CD4-positive, alpha-beta T cell treated with Interleukin-21 for 1 hour (primary cell): ENCODE measurements at regions not wholly inside any gene's neighbourhood (a gene's known extent, or its start where the extent isn't known, plus 50 kb on each side); places are given as distances from the start of the nearest gene placed in this dataset.

Source experiments
- DNase-seq: peaks from one replicate; pipeline ENCODE4 v3.0.0-alpha.2; 2020

DNA sequence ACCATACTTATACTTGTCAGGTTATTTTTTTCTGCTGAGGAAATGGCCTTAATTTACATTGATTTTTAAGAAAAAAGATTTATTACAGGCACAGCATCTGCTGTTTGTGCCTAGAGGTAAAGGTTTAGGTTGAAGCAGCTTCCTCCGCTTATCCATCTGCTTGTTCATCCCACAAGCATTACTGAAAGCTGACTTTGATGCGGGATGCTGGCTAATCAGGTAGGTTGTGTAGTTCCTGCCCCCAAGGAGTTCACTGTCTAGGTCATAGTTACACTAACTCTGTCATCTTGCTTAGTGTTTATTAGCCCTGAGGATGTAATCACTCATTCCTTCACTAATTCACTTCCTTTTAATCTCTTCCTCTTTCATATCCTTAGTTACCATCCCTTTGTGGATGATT is 377.7 kb upstream of the KAZN start:
- no peak for DNase-seq

DNA sequence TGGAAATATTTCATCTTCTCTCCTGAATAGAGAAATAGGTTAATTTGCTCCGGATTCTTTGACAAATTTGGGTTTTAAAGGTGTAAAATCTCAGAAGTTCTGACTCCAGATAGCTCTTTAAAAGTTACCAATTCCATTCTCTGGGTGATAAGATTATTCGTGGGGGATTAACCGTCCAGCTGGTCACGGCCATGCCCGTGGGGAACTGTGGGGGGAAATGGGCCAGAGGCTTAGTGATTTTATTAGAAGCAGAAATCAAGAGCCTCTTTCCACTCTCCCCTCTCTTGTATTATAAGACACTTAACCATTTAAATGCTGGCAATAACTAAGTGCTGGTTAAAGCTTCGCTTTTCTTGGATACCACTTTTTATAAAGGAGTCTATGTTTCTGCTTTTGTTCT is 376.4 kb upstream of the KAZN start:
- DNase-seq, result no peak

GRCh38 chr1:14228677-14229076 is 369.8 kb upstream of the KAZN start:
- no peak for DNase-seq

DNA sequence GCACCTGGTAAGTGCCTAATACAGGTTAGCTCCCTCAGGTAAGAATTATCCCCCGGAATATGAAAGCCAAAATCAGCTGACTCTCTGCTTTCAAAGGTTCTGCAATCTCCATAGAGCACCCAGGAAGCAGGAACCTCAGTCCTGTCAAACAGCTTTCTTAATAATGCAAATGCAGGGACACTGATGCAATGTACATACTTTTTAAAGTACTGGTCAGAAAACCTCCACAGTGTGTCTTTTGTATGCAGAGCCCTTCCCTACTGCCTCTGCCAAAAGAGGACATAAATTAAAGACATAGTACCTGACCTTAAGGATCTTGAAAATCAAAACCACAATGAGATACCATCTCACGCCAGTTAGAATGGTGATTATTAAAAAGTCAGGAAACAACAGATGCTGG is 365.0 kb upstream of the KAZN start:
- DNase-seq, result no peak

GRCh38 chr1:14236097-14236496 is 362.4 kb upstream of the KAZN start:
- no peak for DNase-seq

- no peak for DNase-seq
Measured at GRCh38 chr1:14238472-14239307, 359.8 kb upstream of the KAZN start.

DNA sequence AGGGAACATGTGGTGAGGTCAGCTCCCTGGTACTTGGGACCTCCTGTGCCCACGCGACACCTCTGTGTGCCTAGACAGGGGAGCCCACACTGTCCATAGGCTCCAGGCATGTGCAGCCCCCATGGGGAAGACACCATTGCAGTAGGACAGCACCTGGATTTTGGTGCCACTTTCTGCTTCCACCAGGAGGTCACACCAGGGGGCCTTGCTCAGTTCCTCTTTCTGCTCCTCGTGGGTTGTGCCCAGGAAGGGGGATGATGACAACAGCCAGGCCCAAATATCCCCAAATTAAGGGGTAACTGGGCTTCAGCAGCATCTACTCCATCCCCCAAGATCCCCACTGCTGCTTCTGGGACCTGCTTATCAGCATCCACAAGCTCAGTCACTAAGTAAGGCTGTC is 358.2 kb upstream of the KAZN start:
- no peak for DNase-seq

DNA sequence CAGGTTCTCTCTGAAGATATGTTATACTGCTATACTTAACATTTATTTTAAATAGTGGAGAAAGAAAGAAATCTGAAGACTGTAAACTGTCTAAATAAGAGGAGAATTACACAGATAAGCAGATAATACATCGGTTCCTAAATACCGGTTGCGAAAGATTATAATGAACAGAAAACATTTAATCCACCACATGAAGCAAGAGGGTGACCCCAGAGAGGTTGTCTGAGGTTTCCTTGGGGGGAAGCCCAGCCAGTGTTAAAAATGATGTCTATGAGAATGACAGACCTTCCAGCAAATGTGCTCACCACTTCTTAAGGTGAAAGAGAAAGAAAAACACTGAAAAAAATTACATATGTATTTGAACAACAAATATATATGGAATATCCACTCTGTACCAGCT is 356.4 kb upstream of the KAZN start:
- no peak for DNase-seq

DNA sequence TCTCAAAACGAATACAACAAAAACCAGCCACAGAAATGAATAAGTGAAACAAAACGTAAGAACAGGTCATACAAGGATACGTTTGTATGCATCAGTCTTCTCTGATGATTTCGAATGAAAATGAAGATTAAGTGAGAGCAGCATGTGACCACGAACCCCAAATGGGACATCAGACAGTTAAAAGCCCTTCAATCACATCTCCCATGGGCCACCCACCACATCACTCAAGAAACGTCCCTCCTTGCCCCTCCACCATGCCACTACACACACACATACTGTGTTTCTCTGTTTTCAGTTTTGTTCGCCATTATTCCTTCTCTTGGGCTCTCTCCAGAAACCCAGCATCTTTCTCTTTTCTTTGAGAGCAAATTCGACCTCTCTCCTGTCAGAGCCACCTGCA is 355.6 kb upstream of the KAZN start:
- no peak for DNase-seq

DNA sequence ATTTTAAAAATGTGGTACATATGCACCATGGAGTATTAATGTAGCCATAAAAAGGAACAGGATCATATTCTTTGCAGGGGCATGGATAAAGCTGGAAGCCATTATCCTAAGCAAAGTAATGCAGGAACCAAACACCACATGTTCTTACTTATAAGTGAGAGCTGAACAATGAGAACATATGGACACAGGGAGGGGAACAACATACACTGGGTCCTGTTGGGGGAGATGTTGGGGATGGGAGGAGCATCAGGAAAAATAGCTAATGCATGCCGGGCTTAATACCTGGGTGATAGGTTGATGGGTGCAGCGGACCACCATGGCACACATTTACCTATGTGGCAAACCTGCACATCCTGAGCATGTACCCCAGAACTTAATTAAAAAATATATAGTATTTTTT is 352.5 kb upstream of the KAZN start:
- no peak for DNase-seq

- DNase-seq, result no peak
Measured at GRCh38 chr1:14246471-14246870, 352.0 kb upstream of the KAZN start.

DNA sequence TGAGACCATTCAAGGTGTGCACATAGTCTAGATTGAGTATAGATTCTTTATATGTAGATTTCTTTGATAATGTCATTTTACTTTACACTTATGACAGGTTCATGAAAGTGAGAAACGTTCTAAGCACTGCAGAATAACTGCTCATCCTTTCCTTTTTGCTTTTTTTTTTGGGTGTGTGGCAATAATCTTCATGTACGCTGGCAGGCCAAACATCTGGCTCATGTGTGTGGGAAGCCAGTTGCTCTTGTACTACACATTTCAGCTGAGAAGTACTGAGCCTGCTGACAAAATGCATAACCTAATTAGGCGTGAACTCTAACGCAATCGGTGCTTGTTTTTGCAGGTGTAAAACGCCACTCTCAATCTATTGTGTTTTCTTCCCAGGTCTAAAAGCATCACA is 350.8 kb upstream of the KAZN start:
- no peak for DNase-seq

- no peak for DNase-seq
Measured at GRCh38 chr1:14251871-14252270, 346.6 kb upstream of the KAZN start.

DNA sequence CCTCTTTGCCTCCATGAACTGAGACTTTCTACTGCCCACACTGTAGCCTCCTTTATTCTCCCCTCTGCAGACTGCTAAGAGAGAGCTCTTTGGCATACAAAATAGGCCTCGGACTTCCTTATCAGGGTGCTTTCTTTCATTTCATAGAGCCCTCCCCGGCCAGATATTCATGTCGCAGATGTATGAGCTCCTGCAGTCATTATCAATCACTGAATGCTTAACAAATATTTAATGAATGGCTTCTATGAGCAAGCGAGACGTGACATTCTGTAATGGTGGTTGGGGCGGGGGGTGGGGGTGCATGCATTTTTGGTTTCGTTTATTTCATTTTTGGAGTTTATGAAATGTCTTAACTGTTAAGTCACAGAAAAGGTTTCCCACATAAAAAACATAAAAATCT is 344.8 kb upstream of the KAZN start:
- no peak for DNase-seq

DNA sequence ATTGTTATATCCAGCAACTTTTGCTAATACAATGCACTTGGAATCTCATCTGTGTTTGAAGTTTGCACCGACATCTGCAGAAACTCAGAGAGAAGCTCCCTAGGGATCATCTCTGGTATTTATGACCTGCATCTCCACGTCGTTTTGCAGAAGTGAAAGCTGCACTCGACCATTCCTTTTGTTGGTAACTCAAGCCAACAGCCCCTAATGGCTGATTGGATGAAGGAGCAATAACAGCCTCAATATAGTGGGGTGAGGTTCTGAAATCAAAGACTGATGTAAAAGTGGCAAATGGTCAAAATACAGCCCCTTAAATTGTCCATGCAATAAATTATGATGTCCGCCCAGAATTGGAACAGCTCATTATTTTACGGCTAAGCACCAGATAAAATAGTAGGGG is 344.2 kb upstream of the KAZN start:
- DNase-seq, result no peak

DNA sequence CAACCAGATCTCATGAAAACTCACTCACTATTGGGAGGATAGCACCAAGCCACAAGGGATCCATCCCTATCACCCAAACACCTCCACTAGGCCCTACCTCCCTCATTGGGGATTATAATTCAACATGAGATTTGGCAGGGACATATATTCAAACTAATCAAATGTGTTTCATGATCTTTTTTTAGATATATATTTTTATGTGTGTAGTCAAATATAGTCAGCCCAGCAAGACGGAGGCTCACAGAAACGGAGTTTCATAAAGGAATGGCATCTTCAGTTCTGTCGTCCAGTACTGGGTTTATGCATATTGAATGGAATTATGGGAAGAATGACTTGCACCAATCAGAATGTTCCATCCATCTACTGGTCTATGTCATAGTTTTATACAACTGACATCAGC is 343.3 kb upstream of the KAZN start:
- DNase-seq, result no peak

DNA sequence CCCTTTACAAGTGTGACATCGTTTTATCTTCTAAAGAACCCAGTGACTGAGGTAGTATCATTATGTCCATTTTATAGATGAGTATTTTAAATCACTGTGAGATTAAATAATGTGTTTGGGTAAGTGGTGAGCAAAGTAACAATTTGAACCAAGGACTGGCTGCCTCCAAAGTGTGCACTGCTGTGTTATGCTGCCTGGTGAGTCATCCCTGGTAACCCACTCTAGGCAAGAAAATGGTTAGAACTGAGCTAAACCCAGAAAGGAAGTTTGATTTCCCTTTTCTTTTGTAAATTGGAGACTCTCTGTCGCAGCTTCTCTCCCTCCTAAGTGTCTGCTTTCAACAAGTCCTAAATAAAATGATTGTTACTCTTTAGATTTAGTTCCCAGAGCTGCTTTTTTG is 342.8 kb upstream of the KAZN start:
- no peak for DNase-seq

DNA sequence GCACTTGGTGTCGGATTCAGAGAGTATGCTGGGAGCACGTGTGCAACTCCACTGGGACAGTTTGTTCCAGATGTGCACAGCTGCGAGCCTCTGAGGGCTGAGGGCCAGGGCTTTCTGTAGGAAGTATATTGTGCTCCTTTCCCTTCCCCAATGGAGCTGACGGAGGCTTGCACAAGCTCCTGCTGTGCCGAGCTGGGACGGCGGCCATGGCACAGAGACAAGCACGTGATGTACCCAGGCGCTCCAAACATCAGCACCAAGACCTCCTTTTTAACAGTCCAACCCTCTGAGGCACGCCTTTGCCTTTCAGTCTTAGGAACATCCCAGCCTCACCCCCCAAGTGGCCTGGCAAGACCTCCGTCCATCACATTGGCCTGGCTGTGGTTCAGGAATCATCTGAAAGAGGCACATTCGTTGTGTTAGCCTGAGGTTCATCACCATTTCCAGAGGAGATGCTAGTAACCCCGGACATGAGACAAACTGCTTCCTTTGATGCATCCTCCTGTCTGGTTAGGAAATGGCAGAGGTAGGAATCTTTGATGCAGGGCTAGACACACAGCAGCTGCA is 339.2 kb upstream of the KAZN start:
- no peak for DNase-seq

DNA sequence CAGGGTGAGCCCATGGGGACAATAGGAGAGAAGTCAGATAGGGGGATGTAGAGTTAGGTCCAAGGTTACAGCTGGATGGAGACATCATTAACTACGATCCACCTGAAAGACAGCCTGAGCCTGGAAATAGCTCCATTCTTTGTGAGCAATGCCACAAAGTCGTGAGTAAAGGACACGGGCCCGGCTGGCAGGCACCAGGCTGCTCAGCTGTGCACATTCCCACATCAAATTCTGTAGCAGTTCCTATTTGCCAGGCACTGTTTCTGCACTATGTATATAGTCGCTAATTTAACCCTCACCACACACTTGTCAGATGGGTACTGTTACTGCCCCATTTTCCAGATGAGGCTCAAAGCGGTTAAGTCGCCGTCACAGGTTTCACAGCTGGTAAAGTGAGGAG is 338.0 kb upstream of the KAZN start:
- no peak for DNase-seq

DNA sequence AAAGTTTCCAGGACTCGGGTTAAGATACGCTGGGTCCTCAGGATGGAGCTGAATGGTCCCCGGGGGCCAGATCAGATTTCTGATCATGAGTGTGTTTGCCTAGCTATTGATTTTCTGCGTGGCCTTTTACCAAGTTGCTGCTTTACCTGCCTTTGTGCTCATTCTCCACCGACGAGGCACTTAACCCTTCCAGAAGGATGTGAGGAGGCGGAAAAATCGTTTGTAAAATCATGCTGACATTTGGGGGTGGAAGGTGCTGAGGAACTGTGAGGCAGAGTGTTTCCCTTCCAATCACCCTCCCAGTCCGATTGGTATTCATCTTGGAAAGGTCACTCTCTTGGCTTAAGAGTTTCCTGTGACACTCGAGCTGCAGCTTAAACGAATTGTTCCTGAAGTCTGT is 337.1 kb upstream of the KAZN start:
- no peak for DNase-seq

DNA sequence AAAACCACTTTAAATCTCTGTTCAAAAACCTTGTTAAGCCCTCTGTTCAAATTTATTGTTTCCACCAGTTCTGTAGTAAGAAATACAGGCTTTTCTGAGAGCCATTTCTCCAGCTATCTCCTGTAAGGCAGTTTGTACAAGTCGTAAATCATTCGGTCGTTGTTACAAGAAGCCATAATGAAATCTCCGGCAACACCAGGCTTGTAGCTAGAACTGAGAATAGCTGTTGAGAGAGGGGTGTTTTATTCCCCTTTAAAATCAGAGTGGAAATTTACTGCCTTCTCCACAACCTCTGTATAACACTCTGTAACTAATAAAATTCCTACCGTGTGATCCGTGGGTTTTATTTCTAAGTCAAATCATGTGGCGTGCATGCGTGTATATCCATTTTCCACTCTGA is 335.8 kb upstream of the KAZN start:
- no peak for DNase-seq

- no peak for DNase-seq
Measured at GRCh38 chr1:14263225-14263624, 335.3 kb upstream of the KAZN start.

- DNase-seq, result no peak
Measured at GRCh38 chr1:14263671-14264070, 334.8 kb upstream of the KAZN start.

DNA sequence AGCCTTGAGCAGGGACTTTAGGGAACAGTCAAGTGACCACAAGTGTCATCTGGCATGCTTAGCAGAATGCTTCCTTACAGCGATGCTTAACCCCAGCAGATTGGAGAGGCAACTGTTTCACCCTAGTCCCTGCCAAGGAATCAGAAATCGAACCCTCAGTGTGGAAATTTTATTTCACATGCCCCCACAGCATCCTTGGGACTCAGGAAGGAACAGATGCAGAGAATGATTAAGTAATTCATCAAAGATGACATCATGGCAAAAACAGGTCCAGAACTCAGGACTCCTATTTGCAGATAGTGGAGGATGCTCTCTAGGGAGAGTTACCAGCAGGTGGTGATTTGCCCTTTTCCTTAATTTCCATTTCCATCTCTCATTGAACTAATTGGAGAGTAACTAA is 333.0 kb upstream of the KAZN start:
- no peak for DNase-seq

DNA sequence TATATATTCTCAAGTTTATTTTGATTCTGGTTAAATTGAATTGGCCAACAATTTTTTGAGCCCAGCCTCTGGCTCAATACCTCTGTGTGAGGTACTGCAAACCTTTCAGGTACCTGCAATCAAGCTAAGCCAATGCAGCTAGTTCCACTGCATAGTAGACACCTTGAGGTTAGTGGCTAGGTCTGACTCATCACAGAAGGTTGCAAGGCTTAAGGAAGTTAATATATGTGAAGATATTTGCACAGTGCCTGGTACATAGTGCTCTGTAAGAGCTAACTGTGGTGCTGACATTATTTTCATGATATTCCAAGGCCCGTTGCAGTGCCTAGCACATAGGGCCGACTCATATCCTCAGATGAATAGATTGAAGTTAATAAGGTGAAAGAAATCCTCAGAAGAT is 330.5 kb upstream of the KAZN start:
- no peak for DNase-seq
